ENCODE measurements at regions not wholly inside any gene's neighbourhood (a gene's known extent, or its start where the extent isn't known, plus 50 kb on each side); places are given as distances from the start of the nearest gene placed in this dataset.

- no peak for DNase-seq (ENCODE audit: extremely low read depth, low read depth)
- TF ChIP-seq, protein P1, sequence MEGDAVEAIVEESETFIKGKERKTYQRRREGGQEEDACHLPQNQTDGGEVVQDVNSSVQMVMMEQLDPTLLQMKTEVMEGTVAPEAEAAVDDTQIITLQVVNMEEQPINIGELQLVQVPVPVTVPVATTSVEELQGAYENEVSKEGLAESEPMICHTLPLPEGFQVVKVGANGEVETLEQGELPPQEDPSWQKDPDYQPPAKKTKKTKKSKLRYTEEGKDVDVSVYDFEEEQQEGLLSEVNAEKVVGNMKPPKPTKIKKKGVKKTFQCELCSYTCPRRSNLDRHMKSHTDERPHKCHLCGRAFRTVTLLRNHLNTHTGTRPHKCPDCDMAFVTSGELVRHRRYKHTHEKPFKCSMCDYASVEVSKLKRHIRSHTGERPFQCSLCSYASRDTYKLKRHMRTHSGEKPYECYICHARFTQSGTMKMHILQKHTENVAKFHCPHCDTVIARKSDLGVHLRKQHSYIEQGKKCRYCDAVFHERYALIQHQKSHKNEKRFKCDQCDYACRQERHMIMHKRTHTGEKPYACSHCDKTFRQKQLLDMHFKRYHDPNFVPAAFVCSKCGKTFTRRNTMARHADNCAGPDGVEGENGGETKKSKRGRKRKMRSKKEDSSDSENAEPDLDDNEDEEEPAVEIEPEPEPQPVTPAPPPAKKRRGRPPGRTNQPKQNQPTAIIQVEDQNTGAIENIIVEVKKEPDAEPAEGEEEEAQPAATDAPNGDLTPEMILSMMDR (IDR thresholded peaks at IDR 0.05; ENCODE audit: low read depth, low read length): no peak
Measured at GRCh38 chr15:93223803-93224202, 134.8 kb upstream of the RGMA start.

- TF ChIP-seq, protein P1 (IDR thresholded peaks at IDR 0.05; ENCODE audit: low read depth, low read length): no peak
- DNase-seq (ENCODE audit: extremely low read depth, low read depth): no peak
Measured at GRCh38 chr15:93221759-93222158, 132.7 kb upstream of the RGMA start.

- TF ChIP-seq, protein P1 (IDR thresholded peaks at IDR 0.05; ENCODE audit: low read depth, low read length): no peak
- no peak for DNase-seq (ENCODE audit: extremely low read depth, low read depth)
Measured at GRCh38 chr15:93219859-93220420, 130.9 kb upstream of the RGMA start.

DNA sequence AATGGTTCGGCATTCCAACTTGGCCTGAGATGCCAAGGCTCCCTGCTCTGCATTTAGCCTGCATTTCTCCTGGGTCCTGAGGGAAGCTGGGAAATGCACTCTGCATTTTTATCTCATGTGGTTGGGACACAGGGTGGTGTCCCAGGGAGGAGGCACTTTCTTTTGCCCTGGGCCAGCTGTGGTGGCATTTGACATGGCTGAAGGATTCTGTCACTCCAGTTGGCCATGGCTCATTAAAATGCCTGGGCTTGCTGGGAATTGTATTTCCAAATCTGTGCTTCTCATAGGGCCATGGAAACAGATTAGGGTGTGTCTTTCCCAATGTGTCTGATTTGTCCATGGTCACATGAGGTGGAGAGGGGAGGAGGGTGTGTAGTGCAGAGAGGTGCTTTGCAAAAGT, 128.3 kb upstream of the RGMA start:
- DNase-seq (ENCODE audit: extremely low read depth, low read depth): no peak
- TF ChIP-seq, protein P1 (IDR thresholded peaks at IDR 0.05; ENCODE audit: low read depth, low read length): no peak

DNA sequence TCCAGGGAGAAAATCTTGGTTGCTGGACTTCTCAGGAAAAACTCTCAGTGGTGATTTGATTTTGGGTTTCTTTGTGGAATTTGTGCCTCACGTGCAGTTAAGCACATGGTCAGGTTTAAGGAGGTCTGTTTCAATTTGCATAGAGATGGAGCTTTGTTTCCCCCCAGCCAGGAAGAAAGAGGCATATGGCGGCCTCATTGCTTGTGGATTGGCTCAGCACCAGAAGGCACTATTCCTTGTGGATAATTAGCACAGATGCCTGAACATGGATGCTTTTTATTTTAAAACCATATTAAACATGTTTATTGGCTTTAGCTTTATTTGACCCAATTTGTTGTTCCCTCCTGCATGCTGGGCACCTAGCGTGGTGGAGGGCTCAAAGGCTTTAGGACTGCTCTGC, 125.1 kb upstream of the RGMA start:
- DNase-seq (ENCODE audit: extremely low read depth, low read depth): no peak
- TF ChIP-seq, protein P1 (IDR thresholded peaks at IDR 0.05; ENCODE audit: low read depth, low read length): no peak

GRCh38 chr15:93213281-93213680, 124.3 kb upstream of the RGMA start:
- TF ChIP-seq, protein P1 (IDR thresholded peaks at IDR 0.05; ENCODE audit: low read depth, low read length): no peak
- no peak for DNase-seq (ENCODE audit: extremely low read depth, low read depth)

- TF ChIP-seq, protein P1 (IDR thresholded peaks at IDR 0.05; ENCODE audit: low read depth, low read length): no peak
Measured at GRCh38 chr15:93212578-93212977, 123.6 kb upstream of the RGMA start.

More at GRCh38 chr15:93212578-93212977, 123.6 kb upstream of the RGMA start:
- DNase-seq (ENCODE audit: extremely low read depth, low read depth): no peak

Measured in AG09319 (cell line).